ENCODE measurements at regions not wholly inside any gene's neighbourhood (a gene's known extent, or its start where the extent isn't known, plus 50 kb on each side); places are given as distances from the start of the nearest gene placed in this dataset.

GRCh38 chr18:71784777-71785176 lies 759.4 kb downstream of the CBLN2 start:
- TF ChIP-seq POLR2AphosphoS2 (conservative IDR thresholded peaks at IDR 0.05; ENCODE audit: low read length) (no peak), POLR2A (IDR thresholded peaks at IDR 0.05; ENCODE audit: low read length) (no peak), CTCF (IDR thresholded peaks at IDR 0.05) (no peak), EP300 (IDR thresholded peaks at IDR 0.05) (no peak), RFX5 (IDR thresholded peaks at IDR 0.05) (no peak), MAZ (IDR thresholded peaks at IDR 0.05; ENCODE audit: borderline replicate concordance, low read depth, low read length) (no peak), ZC3H11A (IDR thresholded peaks at IDR 0.05) (no peak), PBX3 (IDR thresholded peaks at IDR 0.05) (no peak), CEBPB (IDR thresholded peaks at IDR 0.05) (no peak), SMC3 (IDR thresholded peaks at IDR 0.05) (no peak), KDM5A (IDR thresholded peaks at IDR 0.05) (no peak)
